ENCODE measurements at regions not wholly inside any gene's neighbourhood (a gene's known extent, or its start where the extent isn't known, plus 50 kb on each side); places are given as distances from the start of the nearest gene placed in this dataset.
"Not testable (repeated sequence)": the region's sequence is repeated elsewhere in the genome, so short reads cannot be mapped to it uniquely, and the experiment has no call there.

GRCh38 chr2:198518935-198519334, 714.5 kb downstream of the PLCL1 start:
- ChIA-PET POLR2A (no interaction called here), CTCF (interaction anchor here (1.1 to 1.2 kb wide), 2 partner anchors 10 to 20 kb away, joined by 3 to 4 read pairs; no protein-coding TSS in a partner anchor)
- no peak for TF ChIP-seq CTCF (IDR thresholded peaks at IDR 0.05; ENCODE audit: control extremely low read depth, extremely low read depth, low read depth, missing control alignments)
- DNase-seq (ENCODE audit: extremely low spot score), result no peak

- no peak for TF ChIP-seq CTCF (IDR thresholded peaks at IDR 0.05; ENCODE audit: control extremely low read depth, extremely low read depth, low read depth, missing control alignments)
These were observed 713.6 kb downstream of the PLCL1 start for GRCh38 chr2:198517976-198518375.

GRCh38 chr2:198508610-198509009, 704.2 kb downstream of the PLCL1 start:
- POLR2A ChIA-PET; CTCF ChIA-PET; DNase-seq (ENCODE audit: extremely low spot score): not testable (repeated sequence)

More at GRCh38 chr2:198517976-198518375, 713.6 kb downstream of the PLCL1 start:
- no peak for DNase-seq (ENCODE audit: extremely low spot score)
- POLR2A ChIA-PET, result no interaction called here
- CTCF ChIA-PET, result no interaction called here

GRCh38 chr2:198499539-198499938, 695.1 kb downstream of the PLCL1 start:
- ChIA-PET POLR2A (no interaction called here), CTCF (interaction anchor here (0.8 to 1.5 kb wide), 2 partner anchors 50 to 187 kb away, joined by 3 to 4 read pairs; no protein-coding TSS in a partner anchor)
- TF ChIP-seq CTCF (IDR thresholded peaks at IDR 0.05; ENCODE audit: control extremely low read depth, extremely low read depth, low read depth, missing control alignments), result no peak
- DNase-seq (ENCODE audit: extremely low spot score), result no peak

- CTCF ChIA-PET, result interaction anchor here (0.8 to 1.5 kb wide), 3 partner anchors 20 to 186 kb away, joined by 3 to 4 read pairs (median 3); no protein-coding TSS in a partner anchor
- TF ChIP-seq CTCF (IDR thresholded peaks at IDR 0.05; ENCODE audit: control extremely low read depth, extremely low read depth, low read depth, missing control alignments), result no peak
- DNase-seq (ENCODE audit: extremely low spot score), result no peak
- POLR2A ChIA-PET, result no interaction called here
These were observed 694.1 kb downstream of the PLCL1 start for GRCh38 chr2:198498516-198498915.

GRCh38 chr2:198498048-198498447, 693.7 kb downstream of the PLCL1 start:
- CTCF ChIA-PET, result interaction anchor here (1.2 to 1.5 kb wide), 2 partner anchors 21 to 52 kb away, joined by 3 to 4 read pairs; no protein-coding TSS in a partner anchor
- POLR2A ChIA-PET, result no interaction called here
- no peak for DNase-seq (ENCODE audit: extremely low spot score)
- no peak for TF ChIP-seq CTCF (IDR thresholded peaks at IDR 0.05; ENCODE audit: control extremely low read depth, extremely low read depth, low read depth, missing control alignments)

- ChIA-PET POLR2A (no interaction called here), CTCF (no interaction called here)
- DNase-seq (ENCODE audit: extremely low spot score), result no peak
- no peak for TF ChIP-seq CTCF (IDR thresholded peaks at IDR 0.05; ENCODE audit: control extremely low read depth, extremely low read depth, low read depth, missing control alignments)
These were observed 690.5 kb downstream of the PLCL1 start for GRCh38 chr2:198494931-198495330.

Measured in GM10248 (cell line).